ENCODE measurements at regions not wholly inside any gene's neighbourhood (a gene's known extent, or its start where the extent isn't known, plus 50 kb on each side); places are given as distances from the start of the nearest gene placed in this dataset.

DNA sequence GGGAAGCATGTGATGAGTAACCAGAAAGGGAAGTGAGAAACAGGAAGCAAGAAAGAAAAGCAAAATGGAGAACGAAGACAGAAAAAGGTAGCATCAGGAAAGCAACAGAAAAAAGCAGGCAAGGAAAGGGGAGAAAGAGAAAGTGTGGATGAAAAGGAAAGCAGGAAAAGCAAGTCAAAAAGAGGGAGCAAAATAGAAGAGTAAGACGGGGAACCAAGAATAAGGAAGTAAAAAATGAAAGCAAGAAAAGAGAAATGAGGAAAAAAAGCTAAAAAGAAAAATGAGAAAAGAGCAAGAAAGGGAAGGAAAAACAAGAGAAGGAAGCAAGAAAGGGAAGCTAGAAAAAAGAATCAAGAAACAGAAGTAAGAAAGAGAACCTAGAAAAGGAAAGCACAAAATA lies 242.3 kb upstream of the NCKAP5 start:
- no peaks in the 10 kb centered on the region for H3F3A ChIP-seq (ENCODE audit: insufficient read depth, low read length, poor library complexity, severe bottlenecking)
- H3K4me2 ChIP-seq (ENCODE audit: low read length) = no peak overlapping the region
- H3K9me2 ChIP-seq (ENCODE audit: insufficient read depth, low read length) = no peaks in the 10 kb centered on the region
- H3K9ac ChIP-seq (ENCODE audit: low read length) = no peak overlapping the region
- H2AFZ ChIP-seq (ENCODE audit: low read depth, low read length) = no peak overlapping the region
- H3K9me3 ChIP-seq (ENCODE audit: low read length) = no peaks in the 10 kb centered on the region
- TF ChIP-seq EZH2 (IDR thresholded peaks at IDR 0.05; ENCODE audit: borderline replicate concordance, insufficient read depth, low read length, poor library complexity, severe bottlenecking) = no peak
- TF ChIP-seq, protein P1, sequence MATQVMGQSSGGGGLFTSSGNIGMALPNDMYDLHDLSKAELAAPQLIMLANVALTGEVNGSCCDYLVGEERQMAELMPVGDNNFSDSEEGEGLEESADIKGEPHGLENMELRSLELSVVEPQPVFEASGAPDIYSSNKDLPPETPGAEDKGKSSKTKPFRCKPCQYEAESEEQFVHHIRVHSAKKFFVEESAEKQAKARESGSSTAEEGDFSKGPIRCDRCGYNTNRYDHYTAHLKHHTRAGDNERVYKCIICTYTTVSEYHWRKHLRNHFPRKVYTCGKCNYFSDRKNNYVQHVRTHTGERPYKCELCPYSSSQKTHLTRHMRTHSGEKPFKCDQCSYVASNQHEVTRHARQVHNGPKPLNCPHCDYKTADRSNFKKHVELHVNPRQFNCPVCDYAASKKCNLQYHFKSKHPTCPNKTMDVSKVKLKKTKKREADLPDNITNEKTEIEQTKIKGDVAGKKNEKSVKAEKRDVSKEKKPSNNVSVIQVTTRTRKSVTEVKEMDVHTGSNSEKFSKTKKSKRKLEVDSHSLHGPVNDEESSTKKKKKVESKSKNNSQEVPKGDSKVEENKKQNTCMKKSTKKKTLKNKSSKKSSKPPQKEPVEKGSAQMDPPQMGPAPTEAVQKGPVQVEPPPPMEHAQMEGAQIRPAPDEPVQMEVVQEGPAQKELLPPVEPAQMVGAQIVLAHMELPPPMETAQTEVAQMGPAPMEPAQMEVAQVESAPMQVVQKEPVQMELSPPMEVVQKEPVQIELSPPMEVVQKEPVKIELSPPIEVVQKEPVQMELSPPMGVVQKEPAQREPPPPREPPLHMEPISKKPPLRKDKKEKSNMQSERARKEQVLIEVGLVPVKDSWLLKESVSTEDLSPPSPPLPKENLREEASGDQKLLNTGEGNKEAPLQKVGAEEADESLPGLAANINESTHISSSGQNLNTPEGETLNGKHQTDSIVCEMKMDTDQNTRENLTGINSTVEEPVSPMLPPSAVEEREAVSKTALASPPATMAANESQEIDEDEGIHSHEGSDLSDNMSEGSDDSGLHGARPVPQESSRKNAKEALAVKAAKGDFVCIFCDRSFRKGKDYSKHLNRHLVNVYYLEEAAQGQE (IDR thresholded peaks at IDR 0.05; ENCODE audit: borderline replicate concordance) = no peak
- TF ChIP-seq, protein P2, sequence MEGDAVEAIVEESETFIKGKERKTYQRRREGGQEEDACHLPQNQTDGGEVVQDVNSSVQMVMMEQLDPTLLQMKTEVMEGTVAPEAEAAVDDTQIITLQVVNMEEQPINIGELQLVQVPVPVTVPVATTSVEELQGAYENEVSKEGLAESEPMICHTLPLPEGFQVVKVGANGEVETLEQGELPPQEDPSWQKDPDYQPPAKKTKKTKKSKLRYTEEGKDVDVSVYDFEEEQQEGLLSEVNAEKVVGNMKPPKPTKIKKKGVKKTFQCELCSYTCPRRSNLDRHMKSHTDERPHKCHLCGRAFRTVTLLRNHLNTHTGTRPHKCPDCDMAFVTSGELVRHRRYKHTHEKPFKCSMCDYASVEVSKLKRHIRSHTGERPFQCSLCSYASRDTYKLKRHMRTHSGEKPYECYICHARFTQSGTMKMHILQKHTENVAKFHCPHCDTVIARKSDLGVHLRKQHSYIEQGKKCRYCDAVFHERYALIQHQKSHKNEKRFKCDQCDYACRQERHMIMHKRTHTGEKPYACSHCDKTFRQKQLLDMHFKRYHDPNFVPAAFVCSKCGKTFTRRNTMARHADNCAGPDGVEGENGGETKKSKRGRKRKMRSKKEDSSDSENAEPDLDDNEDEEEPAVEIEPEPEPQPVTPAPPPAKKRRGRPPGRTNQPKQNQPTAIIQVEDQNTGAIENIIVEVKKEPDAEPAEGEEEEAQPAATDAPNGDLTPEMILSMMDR (IDR thresholded peaks at IDR 0.05; ENCODE audit: poor library complexity, severe bottlenecking) = no peak
- no peak overlapping the region for H3K4me3 ChIP-seq (ENCODE audit: low read length)
- H3K36me3 ChIP-seq (ENCODE audit: insufficient read depth, low read length) = no peaks in the 10 kb centered on the region
- no peaks in the 10 kb centered on the region for H3K79me2 ChIP-seq (replicated peaks; ENCODE audit: insufficient read depth, low read length)
- H3K27me3 ChIP-seq (ENCODE audit: insufficient read depth, low read depth, low read length) = no peaks in the 10 kb centered on the region
- no peak overlapping the region for H3K27ac ChIP-seq (ENCODE audit: low read length)
- no peaks in the 10 kb centered on the region for H4K20me1 ChIP-seq (ENCODE audit: insufficient read depth)

GRCh38 chr2:133811409-133812125 lies 243.3 kb upstream of the NCKAP5 start:
- Histone ChIP-seq H3K9me3 (ENCODE audit: low read length) (no peaks in the 10 kb centered on the region), H3K4me2 (ENCODE audit: low read length) (no peak overlapping the region), H3F3A (ENCODE audit: insufficient read depth, low read length, poor library complexity, severe bottlenecking) (no peaks in the 10 kb centered on the region), H3K36me3 (ENCODE audit: insufficient read depth, low read length) (no peaks in the 10 kb centered on the region), H2AFZ (ENCODE audit: low read depth, low read length) (no peak overlapping the region), H3K79me2 (replicated peaks; ENCODE audit: insufficient read depth, low read length) (no peaks in the 10 kb centered on the region), H3K9ac (ENCODE audit: low read length) (no peak overlapping the region), H3K9me2 (ENCODE audit: insufficient read depth, low read length) (no peaks in the 10 kb centered on the region), H3K27me3 (ENCODE audit: insufficient read depth, low read depth, low read length) (no peaks in the 10 kb centered on the region), H3K27ac (ENCODE audit: low read length) (no peak overlapping the region), H4K20me1 (ENCODE audit: insufficient read depth) (no peaks in the 10 kb centered on the region), H3K4me3 (ENCODE audit: low read length) (no peak overlapping the region)
- TF ChIP-seq, protein P1 (IDR thresholded peaks at IDR 0.05; ENCODE audit: borderline replicate concordance) = no peak
- no peak for TF ChIP-seq MXI1 (conservative IDR thresholded peaks at IDR 0.05; ENCODE audit: poor library complexity, severe bottlenecking)
- no peak for TF ChIP-seq POLR2AphosphoS5 (IDR thresholded peaks at IDR 0.05)
- no peak for TF ChIP-seq RAD21 (conservative IDR thresholded peaks at IDR 0.05)
- no peak for TF ChIP-seq TAF1 (IDR thresholded peaks at IDR 0.05; ENCODE audit: low read depth)
- no peak for TF ChIP-seq EZH2 (IDR thresholded peaks at IDR 0.05; ENCODE audit: borderline replicate concordance, insufficient read depth, low read length, poor library complexity, severe bottlenecking)
- TF ChIP-seq SMC3 (conservative IDR thresholded peaks at IDR 0.05; ENCODE audit: poor library complexity) = no peak
- TF ChIP-seq, protein P2 (IDR thresholded peaks at IDR 0.05; ENCODE audit: poor library complexity, severe bottlenecking) = no peak
- TF ChIP-seq EP300 (conservative IDR thresholded peaks at IDR 0.05; ENCODE audit: poor library complexity, severe bottlenecking) = no peak
